ENCODE measurements at regions not wholly inside any gene's neighbourhood (a gene's known extent, or its start where the extent isn't known, plus 50 kb on each side); places are given as distances from the start of the nearest gene placed in this dataset.
"Not testable (repeated sequence)": the region's sequence is repeated elsewhere in the genome, so short reads cannot be mapped to it uniquely, and the experiment has no call there.

- no peak for DNase-seq
Measured at GRCh38 chr3:151675858-151676615, 57.7 kb upstream of the AADACL2 start.

- no peak for DNase-seq
Measured at GRCh38 chr3:151673974-151674373, 59.8 kb upstream of the AADACL2 start.

- DNase-seq: not testable (repeated sequence)
Measured at GRCh38 chr3:151667762-151668161, 66.0 kb upstream of the AADACL2 start.

- DNase-seq: no peak
Measured at GRCh38 chr3:151660885-151661284, 72.8 kb upstream of the AADACL2 start.

DNA sequence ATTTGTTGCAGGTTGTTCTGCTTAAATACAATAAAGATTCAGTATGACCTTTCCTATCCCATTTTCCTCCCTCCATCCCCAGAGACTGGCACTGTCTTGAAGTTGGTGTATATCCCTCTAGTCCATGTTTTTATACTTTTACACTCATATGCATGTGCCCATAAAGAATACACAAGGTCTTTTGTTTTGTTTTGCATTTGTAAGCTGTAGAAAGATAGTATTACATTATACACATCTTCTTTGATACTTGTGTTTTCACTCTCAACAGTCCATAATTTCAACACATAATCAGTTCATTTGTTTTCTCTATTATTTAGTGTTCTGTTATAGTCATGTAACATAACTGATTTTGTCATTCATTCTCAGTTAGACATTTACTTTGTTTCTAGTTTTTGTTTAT, 88.7 kb upstream of the AADACL2 start:
- no peak for DNase-seq

- no peak for DNase-seq
Measured at GRCh38 chr3:151644020-151644620, 89.6 kb upstream of the AADACL2 start.

- DNase-seq: no peak
Measured at GRCh38 chr3:151639418-151639740, 94.3 kb upstream of the AADACL2 start.

DNA sequence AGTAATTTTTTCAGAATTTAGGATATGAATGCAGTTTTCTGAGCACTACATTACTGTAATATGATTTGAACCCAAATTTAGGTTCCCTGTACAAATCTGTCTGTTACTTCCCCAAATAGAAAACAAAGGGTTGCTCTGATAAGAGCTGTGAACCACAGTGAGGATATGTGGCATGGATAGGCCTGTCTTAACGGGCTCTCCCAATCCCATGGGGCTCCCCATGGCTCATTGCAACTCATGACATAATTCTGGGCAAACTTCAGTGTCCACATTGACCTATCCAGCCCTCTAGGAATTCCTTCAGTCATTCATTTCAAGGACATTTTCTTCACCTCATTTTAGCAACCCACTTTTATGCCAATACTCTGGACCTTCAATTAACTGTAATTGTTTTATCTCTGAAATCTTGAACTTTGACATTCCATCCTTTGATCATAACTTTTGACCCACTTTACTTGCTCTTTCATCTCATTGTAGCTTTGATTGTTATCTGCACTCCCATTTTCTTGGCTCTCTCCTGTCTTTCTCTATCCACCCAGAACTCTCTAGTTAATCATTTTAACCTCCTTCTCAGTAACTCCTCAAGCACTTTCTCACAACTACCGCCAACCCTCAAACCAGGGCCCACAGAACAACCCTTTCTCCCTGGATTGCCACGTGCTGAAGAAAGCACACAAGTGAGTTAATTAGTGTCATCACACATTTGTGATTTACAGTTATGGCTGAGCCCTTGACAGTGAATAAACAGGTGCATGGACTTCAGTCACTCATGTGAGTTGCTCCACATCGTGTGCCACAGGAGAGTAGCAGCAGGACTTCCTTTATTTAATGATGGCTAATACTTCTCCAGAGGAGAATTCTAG, 94.9 kb upstream of the AADACL2 start:
- DNase-seq: no peak

- no peak for DNase-seq
Measured at GRCh38 chr3:151635905-151636304, 97.8 kb upstream of the AADACL2 start.

- no peak for DNase-seq
Measured at GRCh38 chr3:151631946-151632345, 101.8 kb upstream of the AADACL2 start.

DNA sequence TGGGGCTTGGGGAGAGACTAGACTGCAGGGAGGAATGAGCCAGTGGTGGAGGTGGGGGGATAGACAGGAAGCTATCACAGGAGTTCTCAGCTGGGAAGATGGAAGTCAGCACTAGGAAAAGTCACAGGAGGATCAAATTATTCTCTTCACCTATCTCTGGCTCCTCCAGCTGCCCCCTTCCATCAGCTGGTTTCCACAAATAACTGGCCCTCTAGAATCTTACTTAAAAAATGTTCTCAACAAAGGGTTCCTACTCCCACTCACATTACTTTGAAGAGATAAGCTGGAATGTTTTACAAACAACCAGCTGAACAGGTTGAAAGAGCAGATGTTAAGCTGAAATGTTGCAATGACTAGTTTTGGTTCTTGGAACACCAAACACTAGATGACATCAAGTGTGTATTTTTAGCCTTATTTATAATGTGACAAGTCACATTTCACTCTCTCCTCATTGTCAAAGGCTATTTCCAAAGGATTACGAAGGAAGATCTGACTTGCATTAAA, 102.7 kb upstream of the AADACL2 start:
- no peak for DNase-seq

GRCh38 chr3:151630035-151630434, 103.7 kb upstream of the AADACL2 start:
- DNase-seq: no peak

GRCh38 chr3:151625586-151625985, 108.1 kb upstream of the AADACL2 start:
- no peak for DNase-seq

DNA sequence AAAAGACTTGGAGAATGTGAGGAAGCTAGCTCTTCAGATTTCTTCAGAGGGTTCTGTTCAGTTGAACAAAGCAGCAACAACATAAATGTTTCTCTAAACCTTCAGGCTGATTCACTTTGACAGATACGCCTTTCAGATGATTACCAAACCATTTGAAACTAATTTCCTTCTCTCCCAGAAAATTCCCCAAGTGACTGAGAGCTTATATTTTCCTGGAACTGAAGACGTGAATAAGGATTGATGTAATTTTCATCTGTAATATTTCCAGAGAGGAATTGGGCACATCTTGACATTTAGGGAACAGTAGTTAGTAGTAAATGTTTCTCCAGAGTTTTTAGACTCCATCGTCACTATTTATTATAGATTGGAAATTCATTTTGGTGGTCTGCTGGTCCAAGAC, 108.6 kb upstream of the AADACL2 start:
- peak; percentile 44 for DNase-seq

DNA sequence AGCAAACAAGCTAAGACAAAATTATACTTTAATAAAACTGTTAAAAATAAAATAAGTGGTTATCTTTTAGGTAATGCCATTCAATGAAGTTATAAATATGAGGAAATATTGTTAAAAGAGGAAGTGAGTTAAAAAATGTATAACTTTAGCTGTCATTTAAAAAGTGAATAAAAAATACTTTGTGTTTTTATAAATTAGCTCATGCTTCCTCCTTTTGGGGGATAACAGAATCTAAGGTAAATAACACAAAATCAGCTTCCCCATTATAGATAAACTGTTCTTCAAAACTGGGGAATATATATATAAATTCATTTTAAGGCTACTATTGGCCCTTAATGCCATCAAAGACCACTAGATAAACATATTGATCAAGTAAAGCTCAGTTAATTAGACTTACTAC, 113.7 kb upstream of the AADACL2 start:
- DNase-seq: no peak

DNA sequence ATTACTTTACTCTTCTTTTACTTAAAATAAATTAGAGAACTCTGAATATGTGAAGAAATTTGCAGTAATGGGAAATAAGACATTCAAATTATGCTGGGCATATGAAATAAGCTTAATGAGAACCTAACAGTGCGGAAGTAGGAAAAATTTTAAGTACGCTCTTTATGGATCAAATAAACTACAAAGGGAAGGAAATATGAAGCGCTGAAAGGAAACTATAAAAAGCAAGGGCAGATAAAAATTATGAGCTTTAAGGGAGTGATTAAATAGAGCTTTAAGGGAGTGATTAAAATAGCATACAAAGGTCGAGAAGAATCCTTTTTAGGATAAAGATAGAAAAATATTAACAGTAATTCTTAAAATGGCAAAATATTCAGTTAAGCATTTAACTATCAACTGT, 118.3 kb upstream of the AADACL2 start:
- no peak for DNase-seq

DNA sequence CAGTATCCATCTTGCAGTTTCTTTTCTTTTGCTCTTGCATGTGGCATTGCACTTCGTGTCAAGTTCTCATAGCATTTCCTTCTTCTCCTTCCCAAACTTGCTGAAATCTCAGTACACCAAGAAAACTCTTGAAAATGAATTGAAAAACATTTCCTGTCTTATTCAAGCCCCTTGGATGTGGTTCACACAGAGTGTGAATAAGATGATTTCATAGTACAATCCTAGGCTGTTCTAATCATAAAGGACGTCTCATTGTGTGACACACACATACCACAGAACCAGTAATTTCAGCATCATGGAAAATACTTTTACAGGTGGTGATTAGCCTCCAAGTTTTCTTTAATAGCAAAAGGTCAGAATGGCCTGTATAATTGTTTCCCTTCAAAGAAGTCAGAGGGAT, 121.6 kb upstream of the AADACL2 start:
- DNase-seq: no peak

- DNase-seq: no peak
Measured at GRCh38 chr3:151611419-151611818, 122.3 kb upstream of the AADACL2 start.

DNA sequence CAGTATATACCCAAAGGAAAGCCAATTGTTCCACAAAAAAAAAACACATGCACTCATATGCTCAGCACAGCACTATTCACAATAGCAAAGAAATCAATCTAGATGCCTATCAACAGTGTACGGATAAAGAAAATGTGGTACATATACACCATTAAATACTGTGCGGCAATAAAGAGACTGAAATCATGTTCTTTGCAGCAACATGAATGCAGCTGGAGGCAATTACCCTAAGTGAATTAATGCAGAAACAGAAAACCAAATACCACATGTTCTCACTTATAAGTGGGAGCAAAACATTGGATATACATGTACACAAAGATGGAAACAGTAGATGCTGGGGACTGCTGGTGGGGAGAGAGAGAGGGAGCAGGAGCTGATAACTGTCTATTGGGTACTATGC, 124.2 kb upstream of the AADACL2 start:
- no peak for DNase-seq

- no peak for DNase-seq
Measured at GRCh38 chr3:151604891-151605290, 128.8 kb upstream of the AADACL2 start.

DNA sequence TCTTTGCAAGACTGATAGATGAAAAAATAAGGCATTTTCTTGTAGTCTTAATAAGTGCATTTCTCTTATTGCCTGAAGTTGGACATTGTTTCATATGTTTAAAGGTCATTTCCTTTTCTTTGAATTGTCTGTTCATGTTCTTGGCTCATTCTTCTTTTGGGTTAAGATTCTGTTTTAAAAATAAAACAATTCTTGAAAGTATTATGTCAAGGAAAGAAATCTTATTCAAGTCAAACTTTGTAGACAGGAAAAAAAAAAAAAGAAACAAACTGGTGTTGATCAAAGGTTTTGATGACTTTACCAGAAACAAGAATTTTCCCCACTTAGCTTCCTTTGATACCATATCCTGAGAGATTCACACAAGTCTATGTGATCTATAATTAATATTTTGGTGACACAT, 132.9 kb upstream of the AADACL2 start:
- DNase-seq: no peak

DNA sequence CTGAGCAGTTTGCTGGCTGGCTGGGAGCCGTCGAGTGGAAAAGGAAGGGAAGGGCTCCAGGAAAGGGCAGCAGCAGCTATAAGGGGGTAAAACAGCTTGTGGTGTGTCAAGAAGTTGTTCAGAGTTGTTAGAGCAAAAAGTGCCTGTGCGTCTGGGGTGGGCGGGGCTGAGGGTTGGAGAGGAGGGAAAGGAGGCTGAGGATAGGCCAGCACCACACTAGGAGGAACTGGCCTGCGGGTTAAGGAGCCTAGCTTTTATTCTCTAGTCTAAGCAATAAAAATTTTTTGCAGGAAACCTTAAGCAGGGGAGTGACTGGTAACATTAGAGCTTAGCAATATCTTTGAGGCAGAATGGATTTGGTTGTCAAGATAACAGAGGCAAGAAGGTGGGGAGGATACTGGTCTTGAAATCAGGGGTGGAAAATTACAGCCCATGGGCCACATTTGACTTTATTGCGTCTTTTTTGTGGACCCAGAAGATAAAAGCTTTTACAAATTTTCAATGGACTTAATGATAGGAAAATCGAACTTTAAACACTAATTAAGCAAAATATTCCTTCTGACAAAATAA, 134.5 kb upstream of the AADACL2 start:
- DNase-seq: no peak

GRCh38 chr3:151596940-151597339, 136.1 kb upstream of the IGSF10 start:
- no peak for DNase-seq
